Suppressor macrophage treated with lipopolysaccharide for 4 hours (primary cell): ENCODE measurements at regions not wholly inside any gene's neighbourhood (a gene's known extent, or its start where the extent isn't known, plus 50 kb on each side); places are given as distances from the start of the nearest gene placed in this dataset.
"Not testable (repeated sequence)": the region's sequence is repeated elsewhere in the genome, so short reads cannot be mapped to it uniquely, and the experiment has no call there.

Source experiments
- DNase-seq: peaks from one replicate; pipeline ENCODE4 v3.0.0-alpha.2; 2020

- DNase-seq = not testable (repeated sequence)
Measured at GRCh38 chr20:26091921-26092320, 395.3 kb upstream of the ZNF337 start.

- not testable (repeated sequence) for DNase-seq
Measured at GRCh38 chr20:26086195-26086594, 389.5 kb upstream of the ZNF337 start.

- not testable (repeated sequence) for DNase-seq
Measured at GRCh38 chr20:26073972-26074371, 377.3 kb upstream of the ZNF337 start.

GRCh38 chr20:26059324-26059723 is 362.7 kb upstream of the ZNF337 start:
- not testable (repeated sequence) for DNase-seq

- DNase-seq = not testable (repeated sequence)
Measured at GRCh38 chr20:26058446-26058845, 361.8 kb upstream of the ZNF337 start.

GRCh38 chr20:26057135-26057752 is 360.6 kb upstream of the ZNF337 start:
- not testable (repeated sequence) for DNase-seq

GRCh38 chr20:26025792-26026191 is 329.1 kb upstream of the ZNF337 start:
- not testable (repeated sequence) for DNase-seq

GRCh38 chr20:26010942-26011276 is 314.3 kb upstream of the ZNF337 start:
- not testable (repeated sequence) for DNase-seq

GRCh38 chr20:26010224-26010941 is 313.7 kb upstream of the ZNF337 start:
- not testable (repeated sequence) for DNase-seq

GRCh38 chr20:26009402-26010223 is 313.0 kb upstream of the ZNF337 start:
- peak; percentile 82 for DNase-seq

GRCh38 chr20:26008026-26008425 is 311.4 kb upstream of the ZNF337 start:
- not testable (repeated sequence) for DNase-seq

- not testable (repeated sequence) for DNase-seq
Measured at GRCh38 chr20:26006164-26006563, 309.5 kb upstream of the ZNF337 start.

GRCh38 chr20:26003959-26004358 is 307.3 kb upstream of the ZNF337 start:
- DNase-seq = not testable (repeated sequence)

- DNase-seq = not testable (repeated sequence)
Measured at GRCh38 chr20:25997367-25998038, 300.9 kb upstream of the ZNF337 start.

GRCh38 chr20:25992146-25992545 is 295.5 kb upstream of the ZNF337 start:
- DNase-seq = no peak

- DNase-seq = no peak
Measured at GRCh38 chr20:25991756-25992130, 295.1 kb upstream of the ZNF337 start.

- no peak for DNase-seq
Measured at GRCh38 chr20:25991051-25991755, 294.6 kb upstream of the ZNF337 start.

- not testable (repeated sequence) for DNase-seq
Measured at GRCh38 chr20:25989686-25990085, 293.0 kb upstream of the ZNF337 start.

- no peak for DNase-seq
Measured at GRCh38 chr20:25989196-25989595, 292.5 kb upstream of the ZNF337 start.

GRCh38 chr20:25987928-25988560 is 291.4 kb upstream of the ZNF337 start:
- not testable (repeated sequence) for DNase-seq

GRCh38 chr20:25987073-25987927 is 290.6 kb upstream of the ZNF337 start:
- peak; percentile 11 for DNase-seq
